SK-N-MC (cell line): ENCODE measurements at regions not wholly inside any gene's neighbourhood (a gene's known extent, or its start where the extent isn't known, plus 50 kb on each side); places are given as distances from the start of the nearest gene placed in this dataset.

Experiments used
- DNase-seq: peaks from one replicate; pipeline ENCODE4 v3.0.0-alpha.2; 2011; ENCODE audit warnings: low read depth, low spot score
- H3K27ac ChIP-seq: fragments of 200-600 bp; sonication (generic); 2 replicates; pipeline ENCODE4 v1.5.1; 2016; ENCODE audit warnings: mixed run types
- H3K36me3 ChIP-seq: fragments of 200-600 bp; sonication (generic); 2 replicates; pipeline ENCODE4 v1.6.1; 2017; ENCODE audit warnings: antibody characterized with exemption, low read length, mixed read lengths; ENCODE audit not compliant: insufficient read depth
- H3K4me3 ChIP-seq: fragments of 200-600 bp; sonication (generic); 2 replicates; pipeline ENCODE4 v1.5.1; 2016
- H3K9ac ChIP-seq: fragments of 200-600 bp; sonication (generic); 2 replicates; pipeline ENCODE4 v1.8.0; 2017; ENCODE audit warnings: mixed run types, mixed read lengths; ENCODE audit not compliant: insufficient read length
- H3K9me3 ChIP-seq: fragments of 200-600 bp; sonication (generic); 2 replicates; pipeline ENCODE4 v1.6.1; 2017; ENCODE audit warnings: low read depth, mild to moderate bottlenecking, antibody characterized with exemption, low read length, moderate library complexity, mixed read lengths
- EZH2 ChIP-seq: fragments of 200-600 bp; sonication (generic); IDR thresholded peaks from one replicate; pipeline ENCODE4 v1.6.1; 2017; ENCODE audit warnings: antibody characterized with exemption
- FOXP2 ChIP-seq: optimal IDR thresholded peaks from 2 replicates; pipeline ENCODE3; 2011; ENCODE audit warnings: mild to moderate bottlenecking, moderate library complexity; ENCODE audit not compliant: insufficient read depth; ENCODE audit errors: extremely low read length, control extremely low read depth
- POLR2AphosphoS5 ChIP-seq: IDR thresholded peaks from 2 replicates; pipeline ENCODE4 v1.6.1; 2012; ENCODE audit warnings: mild to moderate bottlenecking, low read depth, low read length, borderline replicate concordance

- TF ChIP-seq FOXP2 (no peak), EZH2 (no peak), POLR2AphosphoS5 (no peak)
- H3K27ac ChIP-seq, result no peak overlapping the region
These were observed 104.4 kb upstream of the PLET1 start for GRCh38 chr11:112364962-112365481.

GRCh38 chr11:112366012-112366411, 105.4 kb upstream of the PLET1 start:
- no peak for TF ChIP-seq FOXP2
- no peak for TF ChIP-seq EZH2
- no peak for TF ChIP-seq POLR2AphosphoS5
- no peaks in the 10 kb centered on the region for H3K9me3 ChIP-seq
- H3K4me3 ChIP-seq, result no peak overlapping the region
- no peak for DNase-seq
- no peaks in the 10 kb centered on the region for H3K36me3 ChIP-seq
- H3K27ac ChIP-seq, result no peak overlapping the region
- no peak overlapping the region for H3K9ac ChIP-seq

More at GRCh38 chr11:112364962-112365481, 104.4 kb upstream of the PLET1 start:
- Histone ChIP-seq H3K36me3 (no peaks in the 10 kb centered on the region), H3K9ac (no peak overlapping the region), H3K4me3 (no peak overlapping the region), H3K9me3 (no peaks in the 10 kb centered on the region)
- no peak for DNase-seq

DNA sequence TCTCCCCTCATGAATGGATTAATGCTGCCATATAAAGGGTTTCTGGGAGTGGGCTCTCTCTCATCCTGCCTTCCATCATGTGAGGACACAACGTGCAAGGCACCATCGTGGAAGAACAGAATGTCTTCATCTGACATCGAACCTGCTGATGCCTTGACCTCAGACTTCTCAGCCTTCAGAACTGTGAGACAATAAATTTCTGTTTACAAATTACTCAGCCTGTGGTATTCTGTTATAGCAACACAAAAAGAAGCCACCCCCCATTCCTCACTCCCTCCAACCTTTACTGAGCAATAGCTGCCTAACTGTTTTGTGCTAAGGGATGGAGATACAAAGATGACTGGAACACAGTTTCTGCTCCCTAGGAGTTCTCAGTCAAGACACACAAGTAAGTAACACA, 106.1 kb upstream of the PLET1 start:
- Histone ChIP-seq H3K36me3 (no peaks in the 10 kb centered on the region), H3K4me3 (no peak overlapping the region), H3K27ac (no peak overlapping the region), H3K9me3 (no peaks in the 10 kb centered on the region), H3K9ac (no peak overlapping the region)
- no peak for DNase-seq
- TF ChIP-seq FOXP2 (no peak), EZH2 (no peak), POLR2AphosphoS5 (no peak)

DNA sequence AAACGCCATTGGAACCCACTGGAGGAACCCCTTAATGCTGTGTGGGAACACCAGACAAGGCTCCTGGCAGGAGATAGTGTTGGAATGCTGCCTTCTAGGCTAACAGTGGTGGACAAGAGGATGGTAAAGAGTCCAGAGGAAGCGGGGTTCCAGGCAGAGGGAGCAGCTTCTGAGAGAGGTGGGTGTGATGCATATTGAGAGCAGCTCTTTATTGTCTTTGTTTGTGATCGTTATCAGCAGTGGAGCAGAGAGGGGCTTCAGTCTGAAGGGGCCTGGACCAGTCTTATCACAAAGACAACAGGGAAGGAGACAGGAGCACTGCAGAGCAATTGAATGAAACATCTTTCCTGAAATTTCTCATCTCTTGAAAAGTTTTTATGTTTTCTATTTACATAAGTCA, 106.8 kb upstream of the PLET1 start:
- TF ChIP-seq FOXP2 (no peak), POLR2AphosphoS5 (no peak), EZH2 (no peak)
- Histone ChIP-seq H3K27ac (no peak overlapping the region), H3K9ac (no peak overlapping the region), H3K9me3 (no peaks in the 10 kb centered on the region), H3K4me3 (no peak overlapping the region), H3K36me3 (no peaks in the 10 kb centered on the region)
- DNase-seq, result no peak

GRCh38 chr11:112367895-112368294, 107.2 kb upstream of the PLET1 start:
- Histone ChIP-seq H3K4me3 (no peak overlapping the region), H3K27ac (no peak overlapping the region), H3K9me3 (no peaks in the 10 kb centered on the region), H3K9ac (no peak overlapping the region), H3K36me3 (no peaks in the 10 kb centered on the region)
- no peak for DNase-seq
- TF ChIP-seq POLR2AphosphoS5 (no peak), FOXP2 (no peak), EZH2 (no peak)

DNA sequence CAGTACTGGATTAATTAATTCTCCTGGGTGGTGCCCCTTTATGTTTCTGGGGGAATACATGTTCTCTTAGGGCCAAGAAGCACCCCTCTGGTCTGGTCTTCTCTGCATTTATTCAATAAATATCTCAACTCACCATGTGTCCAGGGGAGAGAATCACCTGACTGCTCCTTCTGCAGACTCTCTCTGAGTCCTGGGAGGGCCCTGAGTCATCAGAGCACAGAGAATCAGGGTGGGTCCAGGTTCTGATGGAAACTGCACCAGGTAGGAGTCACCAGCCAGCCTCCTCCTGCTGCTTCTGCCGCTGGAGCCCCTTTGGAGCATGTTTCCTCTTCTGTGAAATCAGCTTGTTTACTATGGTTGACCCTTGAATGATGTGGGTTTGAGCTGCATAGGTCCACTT, 107.7 kb upstream of the PLET1 start:
- H3K36me3 ChIP-seq, result no peaks in the 10 kb centered on the region
- TF ChIP-seq EZH2 (no peak), FOXP2 (no peak), POLR2AphosphoS5 (no peak)
- no peak overlapping the region for H3K9ac ChIP-seq
- H3K27ac ChIP-seq, result no peak overlapping the region
- H3K9me3 ChIP-seq, result no peaks in the 10 kb centered on the region
- no peak overlapping the region for H3K4me3 ChIP-seq
- no peak for DNase-seq

- Histone ChIP-seq H3K9me3 (no peaks in the 10 kb centered on the region), H3K27ac (no peak overlapping the region), H3K4me3 (no peak overlapping the region), H3K36me3 (no peaks in the 10 kb centered on the region), H3K9ac (no peak overlapping the region)
- DNase-seq, result no peak
- TF ChIP-seq FOXP2 (no peak), POLR2AphosphoS5 (no peak), EZH2 (no peak)
These were observed 108.7 kb upstream of the PLET1 start for GRCh38 chr11:112369374-112369773.

- DNase-seq, result no peak
- TF ChIP-seq FOXP2 (no peak), EZH2 (no peak), POLR2AphosphoS5 (no peak)
- H3K36me3 ChIP-seq, result no peaks in the 10 kb centered on the region
- H3K9me3 ChIP-seq, result no peaks in the 10 kb centered on the region
- no peak overlapping the region for H3K27ac ChIP-seq
- no peak overlapping the region for H3K9ac ChIP-seq
- no peak overlapping the region for H3K4me3 ChIP-seq
These were observed 109.3 kb upstream of the PLET1 start for GRCh38 chr11:112369916-112370315.

- TF ChIP-seq FOXP2, result no peak
- TF ChIP-seq POLR2AphosphoS5, result no peak
- TF ChIP-seq EZH2, result no peak
- no peaks in the 10 kb centered on the region for H3K9me3 ChIP-seq
- H3K27ac ChIP-seq, result no peak overlapping the region
- H3K4me3 ChIP-seq, result no peak overlapping the region
- H3K9ac ChIP-seq, result no peak overlapping the region
- no peaks in the 10 kb centered on the region for H3K36me3 ChIP-seq
- DNase-seq, result no peak
These were observed 114.0 kb upstream of the PLET1 start for GRCh38 chr11:112374486-112375140.
